Liver (tissue), 3 donors: ENCODE measurements at regions not wholly inside any gene's neighbourhood (a gene's known extent, or its start where the extent isn't known, plus 50 kb on each side); places are given as distances from the start of the nearest gene placed in this dataset.
A peak's percentile ranks its signal among the peaks of the same experiment; 100 is the strongest.

Experiments used
- ATF3 ChIP-seq: IDR thresholded peaks from 2 replicates; pipeline ENCODE4 v1.6.1; 2016; ENCODE audit warnings: antibody characterized with exemption
- CTCF ChIP-seq: fragments of 150-350 bp; IDR thresholded peaks from 2 replicates; pipeline ENCODE4 v1.5.1; 2017; ENCODE audit warnings: improper control_type of control experiment, low read depth, low read length; ENCODE audit not compliant: missing input control
- EGR1 ChIP-seq, 2 donors: IDR thresholded peaks; 2 replicates each; pipeline ENCODE4 v1.6.1; 2016 to 2018; ENCODE audit warnings: antibody characterized with exemption in 2 of 2, low read depth in 2 of 2
- GABPA ChIP-seq, 2 donors: IDR thresholded peaks in 1 of 2; conservative IDR thresholded peaks in 1 of 2; 2 replicates each; pipeline ENCODE4 v1.6.1; 2016; ENCODE audit warnings: antibody characterized with exemption in 2 of 2, mild to moderate bottlenecking in 1 of 2, moderate library complexity in 1 of 2
- JUND ChIP-seq, 2 donors: IDR thresholded peaks; 2 replicates each; pipeline ENCODE4 v1.6.1; 2016; ENCODE audit warnings: antibody characterized with exemption in 2 of 2
- MAX ChIP-seq: IDR thresholded peaks from 2 replicates; pipeline ENCODE4 v1.6.1; 2016; ENCODE audit warnings: antibody characterized with exemption
- NR2F2 ChIP-seq: IDR thresholded peaks from 2 replicates; pipeline ENCODE4 v1.6.1; 2016; ENCODE audit warnings: antibody characterized with exemption
- RAD21 ChIP-seq, 2 donors: IDR thresholded peaks; 2 replicates each; pipeline ENCODE4 v1.6.1; 2016; ENCODE audit warnings: antibody characterized with exemption in 2 of 2, mild to moderate bottlenecking in 2 of 2
- REST ChIP-seq: IDR thresholded peaks from 2 replicates; pipeline ENCODE4 v1.6.1; 2016; ENCODE audit warnings: antibody characterized with exemption, mild to moderate bottlenecking
- RXRA ChIP-seq, 2 donors: IDR thresholded peaks; 2 replicates each; pipeline ENCODE4 v1.6.1; 2017 to 2018; ENCODE audit warnings: antibody characterized with exemption in 2 of 2, mild to moderate bottlenecking in 1 of 2
- SP1 ChIP-seq: IDR thresholded peaks from 2 replicates; pipeline ENCODE4 v1.6.1; 2018; ENCODE audit warnings: antibody characterized with exemption, mild to moderate bottlenecking
- TAF1 ChIP-seq: conservative IDR thresholded peaks from 2 replicates; pipeline ENCODE4 v1.6.1; 2016; ENCODE audit warnings: antibody characterized with exemption, mild to moderate bottlenecking
- YY1 ChIP-seq: IDR thresholded peaks from 2 replicates; pipeline ENCODE4 v1.6.1; 2016; ENCODE audit warnings: antibody characterized with exemption, mild to moderate bottlenecking
- ZBTB33 ChIP-seq: IDR thresholded peaks from 2 replicates; pipeline ENCODE4 v1.6.1; 2016; ENCODE audit warnings: antibody characterized with exemption
- donor health status: healthy.
- donor health status: healthy.

- TF ChIP-seq CTCF: no peak
- TF ChIP-seq YY1: no peak
- peak in 1 of 2 donors; percentile 27 for TF ChIP-seq RAD21 (IDR thresholded peaks at IDR 0.05)
- TF ChIP-seq ATF3: no peak
- TF ChIP-seq EGR1 (IDR thresholded peaks at IDR 0.05; ENCODE audit: low read depth in 2 of 2): no peak
- TF ChIP-seq JUND (IDR thresholded peaks at IDR 0.05): no peak
- TF ChIP-seq TAF1: no peak
- no peak for TF ChIP-seq SP1
- no peak for TF ChIP-seq ZBTB33
- no peak for TF ChIP-seq GABPA (IDR thresholded peaks at IDR 0.05 in 1 of 2, conservative IDR thresholded peaks at IDR 0.05 in 1 of 2)
- no peak for TF ChIP-seq MAX
- no peak for TF ChIP-seq REST
- no peak for TF ChIP-seq NR2F2
- TF ChIP-seq RXRA (IDR thresholded peaks at IDR 0.05): no peak
These were observed 500.7 kb downstream of the SPATA31D1 start for GRCh38 chr9:82489201-82489821.
